ENCODE measurements at regions not wholly inside any gene's neighbourhood (a gene's known extent, or its start where the extent isn't known, plus 50 kb on each side); places are given as distances from the start of the nearest gene placed in this dataset.
"Not testable (repeated sequence)": the region's sequence is repeated elsewhere in the genome, so short reads cannot be mapped to it uniquely, and the experiment has no call there.

DNA sequence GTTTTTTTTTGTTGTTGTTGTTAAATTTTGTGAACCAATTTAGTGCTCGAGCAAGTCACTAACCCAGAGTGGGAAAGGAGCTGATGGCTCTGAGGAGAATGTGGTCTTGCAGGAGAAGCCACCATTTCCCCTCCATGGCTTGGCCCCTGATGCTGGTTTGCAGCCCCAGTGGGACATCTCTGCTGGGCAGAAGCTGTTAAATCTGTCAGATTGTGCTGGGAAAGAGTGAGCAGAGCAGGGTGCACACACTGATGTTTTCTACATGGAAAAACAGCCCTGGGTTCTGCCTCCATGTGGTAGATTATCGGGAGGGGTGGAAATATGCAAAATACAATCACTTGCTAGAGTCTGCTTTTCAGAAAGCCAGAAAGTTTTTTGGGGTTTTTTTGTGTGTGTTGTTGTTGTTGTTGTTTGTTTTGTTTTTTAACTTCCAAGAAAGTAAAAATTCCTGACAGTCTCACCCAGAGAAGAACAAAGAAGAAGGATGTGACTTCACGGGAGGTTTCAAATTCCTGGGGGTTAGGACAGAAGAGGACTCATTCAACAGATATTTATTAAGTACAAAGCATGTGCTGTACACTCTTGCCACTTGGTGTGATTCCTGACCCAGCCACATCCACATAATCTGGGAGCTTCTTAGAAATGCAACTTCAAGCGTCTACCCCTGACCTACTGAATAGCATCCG lies 133.7 kb downstream of the FOXB1 start:
- DNase-seq (ENCODE audit: low spot score) = no peak

DNA sequence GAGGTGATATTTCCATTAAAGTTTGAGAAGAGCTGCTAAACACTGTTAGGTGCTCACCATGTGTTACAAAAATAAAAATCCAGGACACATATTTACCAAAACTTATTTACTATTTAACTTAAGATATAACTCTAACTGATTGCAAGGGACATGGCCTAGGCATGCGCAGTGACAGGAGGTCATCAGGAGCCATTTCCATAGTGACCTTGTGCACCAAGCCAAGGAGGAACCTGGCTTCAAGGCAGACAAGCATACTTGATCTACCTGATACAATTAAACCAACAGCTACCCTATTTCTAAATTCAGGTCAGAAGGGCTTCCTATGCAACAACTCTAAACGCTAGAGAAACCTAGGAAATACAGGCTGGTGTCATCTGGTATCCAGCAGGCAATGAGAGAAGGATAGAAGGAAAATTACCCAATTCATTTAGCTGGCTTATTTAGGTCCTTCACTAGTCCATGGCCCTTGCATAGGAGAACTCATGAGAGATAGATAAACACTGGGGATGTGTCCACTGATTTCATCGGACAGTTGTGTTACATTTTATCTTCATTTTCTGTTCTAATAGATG lies 134.4 kb downstream of the FOXB1 start:
- no peak for DNase-seq (ENCODE audit: low spot score)

DNA sequence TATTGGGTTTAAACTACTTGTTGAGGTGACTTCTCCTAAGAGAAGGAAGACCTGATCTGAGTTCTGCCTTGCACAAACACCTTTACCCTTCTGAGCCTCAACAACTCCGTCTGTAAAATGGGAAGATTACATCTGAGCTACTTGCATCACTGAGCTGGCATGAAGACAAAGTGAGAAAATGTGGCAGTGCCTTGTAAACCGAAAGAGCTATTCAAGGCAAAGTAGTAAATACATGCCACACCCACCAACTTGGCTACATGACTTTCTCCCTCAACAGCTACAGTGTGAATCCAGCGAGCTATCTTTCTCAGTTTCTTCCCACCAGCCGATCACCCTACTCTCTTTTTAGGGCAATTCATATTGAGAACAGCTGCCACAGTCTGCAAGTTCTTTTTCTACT lies 148.3 kb downstream of the FOXB1 start:
- DNase-seq (ENCODE audit: low spot score) = no peak

DNA sequence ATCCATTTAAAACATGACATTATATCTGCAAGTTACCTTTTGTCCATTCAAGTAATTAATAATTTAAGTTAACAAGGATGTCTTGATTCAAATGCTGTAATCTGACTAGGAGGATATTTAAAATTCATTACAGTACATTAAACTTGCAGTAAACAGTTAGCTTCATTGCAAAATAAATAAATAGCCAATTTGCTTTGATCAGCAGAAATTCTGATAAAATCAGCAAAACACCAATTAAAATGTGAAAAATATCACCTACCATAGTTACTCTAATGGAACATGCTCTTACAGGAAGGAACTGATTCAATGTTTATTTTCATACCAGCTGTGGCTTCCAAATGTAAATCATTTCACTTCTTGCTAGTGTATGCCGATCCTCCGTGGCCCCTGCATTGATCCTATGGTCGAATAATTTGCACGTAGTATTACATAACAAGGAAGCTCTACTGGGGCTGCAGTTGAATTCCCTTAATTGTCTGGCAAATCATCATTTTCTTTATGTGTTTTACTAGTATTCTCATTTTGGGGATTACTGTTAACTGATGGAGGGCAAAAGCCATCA lies 150.7 kb downstream of the FOXB1 start:
- DNase-seq (ENCODE audit: low spot score) = no peak

DNA sequence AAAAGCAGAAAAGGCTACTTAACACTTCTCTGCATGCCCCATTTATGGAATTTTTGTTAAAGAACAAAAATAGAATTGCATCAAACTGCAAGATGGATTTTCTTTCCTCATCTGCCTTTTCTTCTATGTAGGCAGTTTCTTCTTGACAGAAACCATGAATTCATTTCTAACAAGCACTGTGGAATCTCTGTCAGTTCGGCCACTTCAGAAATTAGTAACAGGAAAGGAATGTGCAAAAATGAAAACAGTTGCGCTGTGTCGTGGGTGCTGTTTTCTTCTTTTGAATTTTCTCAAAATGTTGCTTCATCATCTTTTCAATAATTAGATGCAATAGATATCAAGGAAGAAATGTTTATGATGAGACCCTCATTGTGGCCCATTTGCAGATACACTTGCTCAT lies 151.6 kb downstream of the FOXB1 start:
- DNase-seq (ENCODE audit: low spot score) = no peak

DNA sequence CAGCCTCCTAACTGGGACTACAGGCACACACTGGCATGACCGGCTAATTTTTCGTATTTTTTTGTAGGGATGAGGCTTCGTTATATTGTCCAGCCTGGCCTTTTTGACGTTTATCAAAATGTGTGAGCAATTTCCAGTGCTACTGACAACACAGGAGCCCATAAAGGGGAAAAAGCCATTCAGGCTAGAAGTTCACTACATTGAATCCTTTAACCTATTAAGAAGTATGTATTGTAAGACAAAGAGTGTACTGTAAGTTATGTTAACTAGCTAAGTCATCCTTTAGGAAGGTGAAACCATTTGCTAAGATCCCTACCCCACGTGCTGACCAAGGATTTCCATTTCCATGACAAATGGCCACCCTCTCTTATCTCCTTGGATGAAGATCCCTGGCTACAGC lies 156.8 kb downstream of the FOXB1 start:
- no peak for DNase-seq (ENCODE audit: low spot score)

DNA sequence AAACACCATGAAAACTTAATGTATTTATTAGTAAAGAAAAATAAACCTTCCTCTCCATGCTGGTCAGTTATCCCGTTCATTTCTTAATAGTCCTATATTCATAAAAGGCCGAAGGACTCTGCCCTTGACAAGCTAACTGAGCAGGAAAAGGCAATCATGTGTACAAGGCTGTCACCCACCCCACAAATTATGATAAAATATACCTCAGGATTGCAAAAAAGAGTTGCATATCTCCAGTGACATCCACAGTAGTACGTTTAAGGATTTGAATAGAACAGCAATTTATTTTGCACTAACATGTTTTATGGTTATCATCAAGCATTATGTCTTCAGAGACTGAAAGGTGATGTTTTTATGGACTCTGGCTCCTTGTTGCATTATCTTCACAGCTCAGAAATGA lies 157.6 kb downstream of the FOXB1 start:
- no peak for DNase-seq (ENCODE audit: low spot score)

DNA sequence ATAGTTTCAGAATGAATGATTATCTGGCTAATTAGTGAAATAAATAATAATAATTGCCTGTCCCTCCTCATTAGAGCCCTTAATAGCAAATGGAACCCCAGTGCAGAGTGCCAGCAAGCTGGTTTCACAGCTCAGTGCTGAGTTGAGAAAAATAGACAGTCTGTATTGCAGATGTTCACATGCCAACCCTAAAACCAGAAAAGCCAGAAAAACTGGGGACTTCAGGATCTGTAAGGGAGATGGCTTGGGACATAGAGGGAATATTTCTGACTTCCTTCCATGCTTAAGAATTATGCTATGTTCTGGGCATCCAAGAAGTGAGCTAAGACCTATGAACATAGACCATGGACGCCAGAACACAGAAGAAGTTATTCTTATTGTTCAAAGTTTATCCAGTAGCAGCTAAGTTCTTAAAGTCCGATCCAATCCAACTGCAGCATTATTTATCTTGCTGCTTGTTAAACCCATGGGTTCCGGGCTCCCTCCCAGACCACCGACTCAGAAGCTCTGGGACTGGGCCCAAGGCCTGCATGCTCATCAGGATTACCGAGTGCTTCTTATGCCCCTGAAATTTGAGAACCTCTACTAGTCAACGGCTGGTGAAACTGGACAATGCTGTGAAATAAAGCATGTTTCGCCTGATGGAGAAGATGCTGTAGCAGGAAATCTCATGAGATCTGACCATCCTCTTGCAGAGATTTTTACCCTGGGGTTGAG lies 158.3 kb downstream of the FOXB1 start:
- no peak for DNase-seq (ENCODE audit: low spot score)

DNA sequence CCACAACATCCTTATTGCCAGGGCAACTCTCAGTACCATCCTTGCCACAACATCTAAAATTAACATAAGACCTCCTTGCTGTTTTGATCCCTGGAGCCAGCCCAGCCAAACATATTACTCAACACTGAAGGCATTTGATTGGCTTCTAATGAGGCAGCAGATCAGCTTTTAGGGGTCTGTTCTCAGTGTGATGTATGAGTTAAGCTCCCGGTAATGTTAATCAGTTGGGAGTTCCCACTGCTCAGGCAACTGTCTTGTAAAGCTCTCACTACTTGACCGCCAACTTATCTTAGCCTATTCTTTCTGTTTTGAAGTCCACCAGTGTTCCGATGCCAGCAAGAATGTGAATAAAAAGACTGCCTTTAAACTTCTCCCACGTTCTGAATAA lies 158.9 kb downstream of the FOXB1 start:
- DNase-seq (ENCODE audit: low spot score) = no peak

DNA sequence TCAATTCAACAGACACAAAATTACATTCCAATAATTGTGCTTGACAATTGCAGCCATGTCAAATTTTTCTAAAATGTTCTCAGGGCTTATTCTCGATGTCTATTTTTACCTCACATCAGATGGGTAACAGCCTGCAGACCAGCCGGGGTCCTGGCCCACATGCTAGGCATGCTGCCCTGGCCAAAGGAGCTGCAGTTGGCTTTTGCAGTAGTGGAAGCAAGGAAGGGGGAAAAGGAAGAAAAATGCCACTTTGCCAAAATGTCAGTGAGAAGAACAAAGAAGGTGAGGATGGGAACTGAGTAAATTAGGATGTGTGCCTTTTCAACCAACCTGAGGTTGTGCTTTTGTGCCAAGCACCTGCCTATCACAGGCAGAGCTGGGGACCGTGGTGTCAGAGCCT lies 161.0 kb downstream of the FOXB1 start:
- no peak for DNase-seq (ENCODE audit: low spot score)

DNA sequence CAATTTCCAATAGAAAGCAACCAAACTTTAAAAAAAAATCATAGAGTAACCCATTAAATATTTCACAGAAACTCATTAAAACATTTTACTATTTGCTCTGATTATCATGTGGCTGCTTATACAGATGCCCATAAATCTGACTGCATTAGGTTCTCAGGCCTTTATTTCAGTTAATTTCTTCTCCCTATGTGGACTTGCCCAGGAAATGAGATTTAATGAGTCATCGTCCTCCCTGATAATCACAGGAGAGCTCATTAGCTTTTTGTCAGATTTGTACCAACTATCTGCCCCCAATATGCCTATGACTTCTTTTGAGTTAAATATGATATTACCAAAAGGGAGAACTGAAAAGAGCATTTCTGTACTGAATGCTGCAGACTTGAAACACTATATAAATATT lies 168.0 kb downstream of the FOXB1 start:
- no peak for DNase-seq (ENCODE audit: low spot score)

DNA sequence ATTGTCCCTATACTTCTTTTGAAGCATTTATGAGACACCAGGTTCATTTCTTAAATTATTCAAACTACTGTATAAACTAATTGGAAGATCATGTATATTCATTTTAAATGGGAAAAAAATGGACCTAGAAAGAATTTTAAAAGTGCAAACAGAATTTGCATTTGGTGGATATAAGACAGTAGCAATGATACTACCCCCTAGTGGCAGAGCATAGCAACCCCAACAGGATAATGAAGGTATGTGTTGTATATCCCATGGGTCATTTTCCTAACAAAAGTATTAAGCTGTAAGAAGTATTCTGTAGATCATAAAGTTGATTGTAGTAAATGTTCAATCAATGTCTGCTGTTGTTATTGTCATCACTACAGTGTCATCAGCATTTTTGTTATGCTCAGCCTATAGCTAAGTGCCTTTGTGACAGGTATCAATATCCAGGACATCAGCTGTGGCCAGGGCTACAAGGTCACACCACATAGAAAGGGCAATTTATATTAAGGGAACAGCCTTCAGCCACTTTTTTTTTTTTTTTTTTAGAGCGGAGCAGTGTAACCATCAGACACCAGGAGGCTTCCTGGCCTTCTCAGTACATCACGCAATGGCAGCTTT lies 175.8 kb downstream of the FOXB1 start:
- no peak for DNase-seq (ENCODE audit: low spot score)

DNA sequence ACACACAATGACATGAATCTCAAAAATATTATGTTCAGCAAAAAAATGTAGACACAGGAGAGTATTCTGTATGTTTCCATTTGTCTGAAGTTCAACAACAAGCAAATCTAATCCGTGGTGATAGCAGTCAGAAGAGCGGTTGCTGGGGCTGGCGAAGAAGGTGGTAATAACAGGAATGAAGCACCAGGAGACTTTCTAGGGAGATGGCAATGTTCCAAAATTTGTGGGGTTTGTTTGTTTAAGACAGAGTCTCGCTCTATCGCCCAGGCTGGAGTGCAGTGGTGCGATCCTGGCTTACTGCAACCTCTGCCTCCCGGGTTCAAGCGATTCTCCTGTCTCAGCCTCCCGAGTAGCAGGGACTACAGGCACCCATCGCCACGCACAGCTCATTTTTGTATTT lies 177.8 kb downstream of the FOXB1 start:
- not testable (repeated sequence) for DNase-seq (ENCODE audit: low spot score)

DNA sequence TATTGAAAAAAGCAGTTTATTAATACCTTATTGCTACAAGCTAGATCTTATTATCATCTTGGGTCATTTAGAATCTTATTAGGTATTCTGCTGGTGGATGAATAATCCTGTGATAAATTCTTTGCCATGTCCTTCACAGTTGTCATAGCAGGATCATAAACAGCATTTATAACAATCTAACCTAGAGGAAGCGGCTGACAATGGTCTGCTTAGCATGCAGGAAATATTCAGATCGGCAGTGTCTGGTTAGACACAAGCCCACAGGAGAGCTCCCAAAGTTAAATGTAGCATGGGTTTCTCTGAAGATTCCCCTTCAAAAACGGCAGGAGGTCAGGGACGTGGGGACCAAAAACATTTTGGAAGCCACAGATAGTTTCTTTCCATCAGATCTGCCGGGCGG lies 179.3 kb downstream of the FOXB1 start:
- DNase-seq (ENCODE audit: low spot score) = no peak

DNA sequence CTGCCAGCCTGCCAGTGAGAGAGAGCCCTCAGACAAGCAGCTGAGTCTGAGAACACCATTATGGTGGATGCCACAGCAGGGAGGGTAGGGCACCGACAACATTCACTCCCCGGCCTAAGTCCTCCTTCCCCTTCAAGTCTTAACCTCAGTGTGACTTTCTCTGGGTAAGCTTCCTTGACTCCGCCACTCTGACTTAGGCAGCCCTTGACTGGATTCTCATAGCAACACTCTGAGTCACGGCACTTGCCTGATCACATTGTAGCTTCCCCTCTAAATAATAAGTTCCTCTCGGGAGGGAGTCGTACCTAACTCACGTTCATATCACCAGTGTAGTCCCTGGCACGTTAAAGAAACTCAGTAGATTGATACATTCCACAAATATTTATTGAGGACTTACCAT lies 180.5 kb downstream of the FOXB1 start:
- DNase-seq (ENCODE audit: low spot score) = no peak

DNA sequence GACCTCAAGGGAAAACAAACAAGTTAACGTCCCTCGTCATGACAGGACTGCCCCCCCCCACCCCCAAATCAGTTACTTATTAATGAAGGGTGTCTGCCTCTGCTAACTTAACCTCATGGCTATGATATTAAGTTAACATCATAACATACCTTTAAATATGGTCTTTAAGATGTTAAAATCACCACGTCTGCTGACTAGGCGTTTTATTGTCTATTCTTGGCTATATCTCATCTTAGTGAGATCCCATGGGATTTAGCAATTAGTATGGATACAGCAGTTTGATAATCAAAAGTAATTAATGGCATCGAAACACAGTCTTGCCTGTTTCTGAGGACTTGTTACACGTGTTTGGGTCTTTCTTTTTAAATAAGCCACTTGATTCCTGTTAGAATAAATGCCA lies 186.9 kb downstream of the FOXB1 start:
- DNase-seq (ENCODE audit: low spot score) = no peak

DNA sequence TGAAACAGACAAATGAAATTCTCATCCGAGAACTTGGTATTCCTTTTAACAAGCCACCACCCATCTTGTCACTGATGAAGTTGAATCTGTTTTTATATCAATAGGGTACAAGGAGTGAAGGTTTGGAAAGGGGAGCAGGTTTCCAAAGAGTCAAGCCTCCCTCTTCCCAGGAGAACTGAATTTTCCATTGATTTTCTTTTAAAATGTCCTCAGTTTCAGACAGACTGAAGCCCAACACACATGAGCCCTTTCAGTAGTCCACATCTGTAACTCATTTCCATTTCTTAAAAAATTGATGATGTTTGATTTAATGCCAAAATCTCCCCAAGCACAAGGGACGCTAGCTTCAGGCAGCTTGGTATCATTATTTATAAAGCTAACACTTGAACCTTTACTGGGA lies 187.7 kb downstream of the FOXB1 start:
- DNase-seq (ENCODE audit: low spot score) = no peak

DNA sequence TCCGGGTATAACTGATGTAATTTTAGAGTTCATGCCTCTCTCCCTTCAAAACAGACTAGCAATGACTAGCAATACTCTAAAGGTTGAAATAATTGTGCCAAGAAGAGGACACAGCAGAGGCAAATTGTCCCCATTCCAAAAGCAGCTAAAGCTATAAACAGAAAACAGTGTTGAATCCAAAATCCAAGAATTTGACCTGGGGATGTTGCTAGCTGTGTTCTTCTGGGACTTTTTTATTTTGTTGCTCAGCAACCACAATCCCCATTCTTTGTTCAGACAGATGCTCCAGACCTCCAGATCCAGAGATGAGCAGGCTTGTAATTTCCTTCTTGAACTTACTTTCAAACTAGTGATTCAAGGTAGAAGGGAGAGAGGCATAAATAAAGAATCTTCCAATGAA lies 191.5 kb downstream of the FOXB1 start:
- DNase-seq (ENCODE audit: low spot score) = no peak

DNA sequence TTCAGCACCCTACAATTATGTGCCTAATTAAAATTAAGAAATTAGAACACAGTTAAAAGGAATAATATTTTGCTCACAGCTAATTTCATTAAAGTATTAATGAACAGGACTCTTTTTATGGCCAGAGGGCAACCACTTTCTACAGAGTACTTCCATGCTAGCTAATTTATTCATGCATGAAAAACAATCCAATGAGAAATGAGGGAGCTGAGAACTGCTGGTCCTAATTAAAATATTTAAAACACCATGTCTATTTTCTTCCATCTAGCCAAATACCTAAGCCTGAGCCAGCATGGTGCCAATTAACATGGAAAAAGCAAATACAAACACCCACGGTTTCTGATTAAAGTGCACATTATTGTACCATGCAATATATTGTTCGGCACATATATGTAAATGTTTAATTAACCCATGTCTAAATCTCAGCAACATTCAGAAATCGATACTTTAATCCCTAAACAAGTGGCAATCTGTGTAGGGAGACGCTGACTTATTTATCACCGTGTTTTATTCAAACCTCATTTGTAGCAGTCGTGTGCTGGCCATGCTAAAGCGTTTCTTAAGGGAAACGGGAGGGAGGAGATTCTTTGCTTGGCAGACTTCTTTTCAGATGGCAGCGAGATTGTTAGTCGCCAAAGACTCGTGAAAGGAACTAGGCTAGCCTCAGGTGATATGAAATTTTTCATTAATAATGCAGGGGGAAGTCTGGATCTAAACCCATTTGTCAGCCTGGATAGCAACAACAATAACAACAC lies 193.5 kb downstream of the ANXA2 start:
- DNase-seq (ENCODE audit: low spot score) = no peak

DNA sequence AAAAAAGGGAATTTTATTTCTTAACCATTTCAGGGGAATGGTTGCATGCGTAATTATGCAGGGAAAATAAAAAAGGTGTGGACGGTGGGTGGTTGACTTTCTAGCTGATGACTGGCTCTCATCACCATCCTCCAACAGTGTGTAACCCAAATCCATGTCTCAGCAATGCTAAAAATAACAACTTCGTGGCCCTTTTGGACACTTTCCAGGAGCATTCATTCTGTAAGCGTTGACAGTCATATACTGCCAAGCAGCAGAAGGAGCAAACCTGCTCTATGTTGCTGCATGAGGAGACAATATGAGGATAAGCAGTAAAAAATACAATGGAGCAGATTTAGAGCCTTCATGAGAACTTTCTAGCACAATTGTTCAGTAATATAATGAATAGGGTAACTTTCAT lies 189.1 kb downstream of the ANXA2 start:
- no peak for DNase-seq (ENCODE audit: low spot score)

DNA sequence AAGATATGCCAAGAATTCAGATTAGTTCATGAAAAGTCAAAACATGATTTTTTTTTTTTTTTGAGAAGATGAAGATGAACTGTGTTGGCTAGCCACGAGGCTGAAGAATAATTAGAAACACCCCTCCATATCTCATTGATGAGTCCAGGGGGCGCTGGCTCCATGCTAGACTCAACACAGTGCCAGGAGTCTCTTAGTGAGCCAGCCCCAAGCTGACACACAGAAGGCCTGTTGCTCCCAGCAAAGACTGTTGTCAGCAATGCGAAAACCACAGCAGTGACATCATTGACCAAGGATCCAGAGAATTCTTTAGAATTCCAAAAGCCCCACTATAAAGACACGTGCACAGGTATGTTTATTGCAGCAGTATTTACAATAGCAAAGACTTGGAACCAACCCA lies 185.2 kb downstream of the ANXA2 start:
- DNase-seq (ENCODE audit: low spot score) = no peak

DNA sequence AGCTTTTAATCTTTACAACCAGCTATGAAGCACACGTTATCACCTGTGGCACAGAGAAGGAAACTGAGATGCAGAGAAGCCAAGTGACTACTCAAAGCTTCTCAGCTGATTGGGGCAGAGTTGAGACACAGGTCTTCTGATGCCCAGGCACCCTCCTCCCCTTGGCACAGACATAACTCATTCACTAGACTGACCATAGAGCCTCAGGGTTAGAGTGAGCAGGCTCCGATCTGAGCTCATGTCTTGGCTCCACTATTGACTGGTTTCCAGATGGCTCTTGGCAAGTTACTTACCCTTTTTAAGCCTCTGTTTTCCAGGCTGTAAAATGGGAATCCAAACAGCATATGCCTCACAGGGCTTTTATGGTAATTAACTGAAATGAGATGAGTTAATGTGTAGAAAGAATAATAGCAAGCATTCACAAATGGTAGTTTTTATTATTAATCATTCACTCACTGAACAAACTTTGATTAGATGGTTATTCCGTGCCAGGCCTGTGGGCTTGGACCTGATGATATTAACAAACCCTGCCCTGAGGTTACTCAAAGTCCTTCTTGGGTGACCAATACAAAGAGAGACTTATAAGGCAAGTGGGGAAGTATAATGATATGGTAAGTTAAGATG lies 184.3 kb downstream of the ANXA2 start:
- no peak for DNase-seq (ENCODE audit: low spot score)
